ENCODE measurements at regions not wholly inside any gene's neighbourhood (a gene's known extent, or its start where the extent isn't known, plus 50 kb on each side); places are given as distances from the start of the nearest gene placed in this dataset.

DNA sequence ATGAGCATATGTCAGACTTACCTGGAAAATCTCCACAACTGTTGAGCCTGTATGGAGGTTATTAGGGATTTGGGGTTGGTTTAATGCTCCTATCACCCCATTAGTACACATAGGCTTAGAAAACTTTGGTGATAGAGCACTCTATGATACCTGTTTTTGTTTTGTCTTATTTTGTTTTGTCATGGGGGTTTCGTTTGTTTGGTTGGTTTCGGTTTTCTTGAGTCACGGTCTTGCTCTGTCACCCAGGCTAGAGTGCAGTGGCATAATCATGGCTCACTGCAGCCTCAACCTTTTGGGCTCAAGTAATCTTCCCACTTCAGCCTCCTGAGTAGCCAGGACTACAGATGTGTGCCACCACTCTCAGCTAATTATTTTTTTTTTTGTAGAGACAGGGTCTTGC lies 70.0 kb downstream of the MZT1 start:
- no peak for DNase-seq

DNA sequence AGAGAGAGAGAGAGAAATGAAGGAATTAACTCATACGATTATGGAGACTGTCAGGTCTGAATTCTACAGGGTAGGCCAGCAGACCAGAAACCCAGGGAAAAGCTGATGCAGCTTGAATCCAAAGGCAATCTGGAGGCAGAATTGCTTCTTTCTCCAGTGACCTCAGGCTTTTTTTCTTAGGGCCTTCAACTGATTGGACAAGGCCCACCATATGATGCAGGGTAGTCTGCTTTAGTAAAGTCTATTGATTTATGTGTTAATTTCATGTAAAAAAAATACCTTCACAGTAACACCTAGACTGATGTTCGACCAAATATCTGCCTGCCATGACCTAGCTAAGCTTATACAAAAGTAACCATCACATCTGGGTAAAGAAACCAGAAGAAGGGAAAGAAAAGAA lies 71.1 kb downstream of the MZT1 start:
- no peak for DNase-seq

DNA sequence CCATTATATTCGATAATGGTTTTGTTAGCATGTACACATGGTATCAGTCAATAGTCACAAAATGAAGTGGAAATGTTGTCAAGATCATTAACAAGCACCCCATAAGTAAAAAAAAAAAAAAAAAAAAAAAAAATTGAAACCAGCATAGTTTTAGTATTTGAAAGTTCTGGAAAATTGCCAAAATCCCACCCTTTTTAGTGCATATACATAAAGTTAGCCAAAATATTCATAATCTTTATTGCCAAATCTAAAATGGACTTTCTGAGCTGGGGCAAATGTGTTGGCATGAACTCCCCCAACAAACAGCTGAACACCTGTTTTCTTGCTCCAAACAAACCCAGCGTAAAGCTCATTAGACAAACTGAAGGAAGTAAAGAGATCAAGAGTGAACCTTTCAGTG lies 73.9 kb downstream of the MZT1 start:
- no peak for DNase-seq

DNA sequence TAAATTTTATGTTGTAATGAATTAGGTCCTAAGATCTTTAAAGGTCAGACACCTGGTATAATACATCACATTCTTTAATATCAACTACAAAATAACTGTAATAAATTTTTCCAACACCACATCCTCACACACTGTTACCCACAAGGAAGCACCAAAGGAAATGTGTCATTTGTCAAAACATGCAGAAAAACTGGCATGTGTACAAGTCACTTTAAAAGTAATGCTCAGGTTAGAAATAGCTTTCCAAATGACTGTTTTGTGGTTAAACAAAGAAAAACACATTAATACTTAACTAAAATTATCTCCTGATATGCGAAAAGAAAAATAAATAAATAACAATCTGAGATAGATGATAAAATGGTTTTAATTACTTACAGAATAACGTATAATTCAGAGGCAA lies 74.7 kb downstream of the MZT1 start:
- DNase-seq: no peak

DNA sequence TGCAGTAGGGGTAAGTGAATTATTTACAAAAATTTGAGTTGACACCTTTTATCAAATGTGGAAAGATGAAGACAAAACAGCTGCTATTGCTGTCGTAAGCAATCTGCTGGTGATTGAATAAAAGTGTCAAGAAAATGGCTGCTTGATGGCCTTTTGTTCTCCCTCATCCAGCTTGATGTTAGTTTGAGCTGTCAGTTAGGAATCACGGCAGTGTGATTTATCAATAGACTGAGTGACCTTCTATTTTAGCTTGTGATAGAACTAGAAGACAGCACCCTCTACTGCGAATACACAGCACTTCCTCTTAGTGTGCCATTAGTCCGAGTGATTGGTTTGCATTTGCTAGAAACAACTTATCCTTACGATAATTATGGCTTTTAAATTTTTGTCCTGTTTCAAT lies 76.3 kb downstream of the MZT1 start:
- DNase-seq: peak in 1 of 2 experiments; percentile 24

DNA sequence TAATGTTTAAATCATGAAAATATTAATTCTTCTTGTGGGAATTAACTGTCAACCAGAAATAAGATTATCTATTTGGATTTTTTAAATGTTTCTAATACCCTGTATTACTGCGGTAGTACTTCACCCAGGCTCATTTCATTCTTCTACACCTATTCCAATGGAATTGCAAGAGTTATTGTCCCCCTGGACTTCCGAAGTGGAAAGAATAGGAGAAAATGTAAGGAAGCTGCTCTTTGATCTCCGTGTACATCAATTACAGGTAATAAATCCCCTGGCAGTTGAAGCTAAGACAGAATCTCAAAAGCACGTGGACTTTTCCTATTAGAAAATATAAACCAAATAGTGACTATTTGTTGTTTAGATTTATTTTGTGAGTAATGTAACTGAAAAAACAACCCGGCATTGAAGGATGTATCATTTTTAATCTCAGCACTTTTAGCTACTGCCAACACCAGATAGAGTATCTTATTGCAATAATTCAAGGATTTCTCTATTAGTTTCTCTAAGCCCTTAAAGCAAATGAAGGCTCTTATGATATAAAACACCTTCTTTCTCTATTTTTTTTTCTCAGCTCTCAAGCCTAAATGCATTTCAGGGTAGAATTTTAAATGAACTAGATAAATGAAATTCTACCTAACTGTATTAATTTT lies 77.3 kb downstream of the MZT1 start:
- no peak for DNase-seq

DNA sequence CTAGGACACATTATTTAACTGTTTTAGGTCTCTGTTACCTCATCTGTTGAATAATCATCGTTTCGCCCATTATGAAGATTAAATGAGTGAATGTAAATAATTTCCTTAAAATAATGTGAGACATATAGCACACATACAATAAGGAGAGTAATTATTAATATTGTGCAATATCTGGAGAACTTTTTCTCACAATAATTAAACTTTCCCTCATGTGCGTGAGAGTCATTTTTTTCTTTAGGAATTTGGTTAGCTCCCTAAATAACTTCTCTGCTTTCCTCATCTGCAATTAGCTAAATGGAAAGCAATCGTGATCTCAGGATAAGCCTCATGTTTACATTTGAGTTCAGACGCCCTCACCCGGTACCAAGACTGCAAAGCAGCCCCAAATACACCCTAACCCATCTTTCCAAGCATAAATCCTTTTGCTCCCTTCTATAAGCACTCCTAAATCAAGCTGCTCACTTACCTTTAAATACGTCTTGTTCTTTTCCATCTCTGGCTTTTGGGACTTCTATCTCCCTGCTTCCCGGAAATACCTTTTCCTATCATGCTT lies 78.8 kb downstream of the MZT1 start:
- DNase-seq: peak; percentile 16 to 59

DNA sequence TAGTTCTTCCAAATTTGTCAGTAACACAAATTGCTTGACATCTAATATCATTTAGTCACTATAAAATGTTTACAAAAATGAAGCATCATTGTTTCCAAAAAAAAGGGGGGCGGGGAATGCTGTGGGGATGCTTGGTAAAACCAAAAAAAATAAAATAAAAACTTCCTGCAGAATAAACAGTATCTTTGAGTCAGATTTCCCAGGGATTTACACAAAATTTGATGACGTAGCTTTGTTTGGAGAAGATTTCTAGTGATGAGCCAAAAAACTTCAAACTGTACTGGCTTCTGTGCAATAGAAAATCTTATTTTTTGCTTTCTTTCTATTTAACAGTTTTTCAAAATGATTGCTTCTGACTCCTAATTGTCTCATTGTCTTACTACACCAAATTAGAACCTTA lies 80.0 kb downstream of the MZT1 start:
- no peak for DNase-seq

DNA sequence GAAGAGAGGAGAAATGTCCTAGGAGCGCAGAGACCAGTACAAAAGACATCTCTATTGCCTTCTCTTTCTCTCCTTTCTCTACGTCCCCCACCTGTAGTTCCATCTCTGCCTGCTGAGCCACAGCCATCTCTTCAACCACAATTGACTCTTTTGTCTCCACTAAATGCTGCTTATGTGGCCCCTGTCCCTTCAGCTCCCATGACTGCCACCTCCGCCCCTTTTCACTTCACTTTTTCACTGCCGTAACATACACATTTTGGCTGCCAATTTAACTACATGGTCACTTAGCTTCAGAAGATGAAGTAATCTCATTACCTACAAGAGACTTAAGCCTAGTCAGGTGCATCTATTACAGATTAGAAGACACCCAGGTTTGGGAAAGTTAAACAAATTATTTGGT lies 81.9 kb downstream of the MZT1 start:
- no peak for DNase-seq

DNA sequence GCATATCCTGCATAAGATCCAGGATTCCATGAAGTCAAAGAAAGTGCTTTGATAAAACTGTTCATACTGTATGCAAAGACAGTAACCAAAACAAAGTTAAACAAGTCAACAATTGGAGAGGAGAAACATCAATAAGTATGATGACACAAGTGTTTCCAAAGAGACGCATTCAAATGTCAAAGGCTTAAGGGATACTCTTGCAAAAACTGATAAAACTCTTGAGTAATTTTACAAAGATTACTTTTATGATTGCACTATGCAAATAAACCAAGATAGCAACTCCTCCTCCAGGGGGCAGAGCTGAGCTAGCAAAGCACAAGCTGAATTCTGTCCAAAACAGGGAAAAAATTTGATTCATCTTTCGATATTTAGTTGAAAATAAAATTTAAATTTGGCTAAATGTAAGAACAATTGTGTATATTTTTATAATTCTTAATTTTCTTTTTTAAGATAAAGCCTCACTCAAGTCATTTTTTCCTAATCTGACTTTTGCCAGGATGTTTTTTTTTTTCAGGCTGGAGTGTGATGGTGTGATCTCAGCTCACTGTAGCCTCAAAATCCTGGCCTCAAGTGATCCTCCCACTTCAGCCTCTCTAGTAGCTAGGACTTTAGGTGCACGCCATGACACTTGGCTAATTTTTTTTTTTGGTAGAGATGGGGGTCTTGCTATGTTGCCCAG lies 84.0 kb downstream of the MZT1 start:
- DNase-seq: peak; percentile 31 to 65

DNA sequence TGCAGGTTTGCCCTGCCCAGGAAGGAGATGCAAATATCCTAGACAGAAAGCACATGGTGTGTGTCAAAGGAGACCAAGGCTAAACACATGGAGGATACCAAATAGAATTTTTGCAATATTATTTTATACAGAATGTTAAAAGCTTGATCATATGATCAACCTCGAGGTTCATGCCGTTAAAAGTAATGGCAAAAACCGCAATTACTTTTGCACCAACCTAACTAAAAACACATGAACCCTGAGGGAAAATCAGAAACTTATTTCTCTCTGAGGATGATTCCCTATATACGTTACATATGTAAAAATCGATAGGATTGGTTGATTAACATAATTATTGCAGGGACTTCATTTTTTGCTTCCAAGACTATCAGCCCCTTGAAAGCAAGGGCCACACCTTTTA lies 88.1 kb downstream of the MZT1 start:
- DNase-seq: no peak

DNA sequence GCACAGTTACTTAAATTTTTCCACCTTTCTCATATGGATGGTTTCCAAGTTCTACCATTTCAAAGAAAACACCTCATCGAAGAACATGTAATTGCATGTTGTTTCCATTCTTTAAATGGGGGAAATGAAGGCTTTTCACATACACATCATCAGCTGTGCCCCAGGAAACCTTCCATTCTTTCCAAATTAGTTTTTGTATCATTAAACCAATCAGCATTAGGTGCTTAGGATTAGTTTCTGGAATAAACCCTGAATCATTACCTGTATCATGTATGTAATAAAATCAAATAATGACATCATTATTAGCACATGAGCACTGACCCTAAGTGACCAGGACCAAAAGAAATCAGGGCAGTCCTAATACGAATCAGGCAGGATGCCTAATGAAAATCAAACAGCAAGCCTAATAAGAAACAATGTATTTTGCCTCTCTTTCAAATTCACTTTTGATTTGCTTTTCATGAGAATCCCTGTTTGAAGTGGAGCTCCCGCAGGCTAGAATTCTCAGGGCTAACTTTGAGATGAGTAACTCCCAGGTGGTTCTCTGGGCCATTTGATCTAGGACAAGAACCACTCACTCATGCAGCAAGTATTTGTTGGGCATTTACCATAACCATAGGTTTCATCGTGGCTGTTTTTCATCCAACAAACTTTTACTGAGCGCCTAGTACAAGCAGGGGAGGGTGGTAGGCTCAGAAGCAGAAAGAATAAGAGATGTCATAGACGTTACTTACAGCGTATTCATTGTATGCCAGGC lies 89.2 kb downstream of the MZT1 start:
- no peak for DNase-seq

DNA sequence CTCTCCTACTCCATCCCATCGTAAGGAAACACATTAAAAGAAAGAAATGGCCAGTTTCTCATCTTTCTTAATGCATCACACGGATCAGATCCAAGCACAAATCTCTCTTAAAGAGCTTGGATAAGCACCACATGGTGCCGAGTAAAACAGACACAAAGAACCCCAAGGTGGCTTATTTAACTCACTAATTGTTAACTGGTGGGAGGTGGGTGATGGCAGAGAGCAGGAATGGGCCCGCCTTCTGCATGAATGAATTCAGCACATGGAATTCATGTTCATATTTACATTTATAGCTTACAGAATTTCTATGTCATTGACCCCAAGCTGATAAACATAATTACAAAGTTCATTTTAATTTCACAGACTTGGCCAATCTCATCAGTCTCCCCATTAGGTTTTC lies 89.9 kb downstream of the MZT1 start:
- no peak for DNase-seq

DNA sequence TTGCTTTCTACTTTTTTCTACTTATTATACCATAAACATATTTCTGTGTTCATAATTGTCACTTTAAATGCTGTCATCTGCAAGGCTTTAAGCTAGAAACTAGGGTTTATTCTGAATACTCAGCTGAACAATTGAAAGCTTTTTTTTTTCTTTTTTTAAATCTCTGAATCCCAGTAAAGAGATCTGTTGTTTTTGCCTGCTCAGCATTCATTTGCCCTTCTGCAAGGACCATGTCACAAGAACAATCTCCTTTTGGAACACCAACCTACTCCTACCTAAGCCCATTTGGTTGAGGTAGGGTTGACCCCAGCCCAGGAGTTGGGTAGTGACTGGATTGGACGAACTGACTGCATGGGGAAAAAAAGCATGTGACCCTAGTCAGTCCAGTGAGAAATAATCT lies 92.6 kb downstream of the MZT1 start:
- DNase-seq: no peak

DNA sequence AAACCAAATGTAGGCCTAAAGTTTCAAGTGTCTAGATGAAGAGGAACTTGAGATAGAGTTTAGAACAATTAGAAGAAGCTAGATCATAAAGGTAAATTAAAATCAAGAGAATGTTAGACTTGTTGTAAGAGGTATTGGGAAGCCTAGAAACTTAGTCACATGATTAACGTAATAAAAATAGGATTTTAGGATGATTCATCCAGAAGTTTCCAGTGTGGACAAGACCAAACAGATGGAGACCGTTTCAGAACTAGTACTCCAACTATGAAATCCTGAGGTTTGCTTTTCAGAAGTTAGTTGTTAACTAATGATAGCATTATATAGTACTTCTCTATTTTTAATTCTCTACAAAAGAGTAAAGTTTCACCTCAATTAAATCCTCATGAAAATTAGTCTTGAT lies 104.9 kb downstream of the MZT1 start:
- DNase-seq: no peak

DNA sequence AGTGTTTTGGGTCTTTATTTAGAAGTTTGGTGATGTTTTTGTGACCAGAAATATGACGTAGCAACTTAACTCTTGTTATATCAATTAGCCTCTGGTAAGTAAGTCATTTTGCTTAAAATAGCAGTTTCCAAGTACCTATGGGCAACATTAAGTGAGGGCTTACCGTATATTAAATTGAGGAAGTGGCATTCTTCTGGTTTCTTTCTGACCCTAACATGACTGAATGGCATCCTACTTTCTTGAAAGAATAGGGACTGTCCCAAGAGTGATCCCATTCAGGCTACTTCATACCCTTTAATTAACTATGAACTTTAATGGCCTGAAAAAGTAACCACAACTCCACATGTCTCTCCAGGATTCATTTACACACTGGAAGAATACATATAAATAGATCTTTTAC lies 106.6 kb downstream of the MZT1 start:
- no peak for DNase-seq

DNA sequence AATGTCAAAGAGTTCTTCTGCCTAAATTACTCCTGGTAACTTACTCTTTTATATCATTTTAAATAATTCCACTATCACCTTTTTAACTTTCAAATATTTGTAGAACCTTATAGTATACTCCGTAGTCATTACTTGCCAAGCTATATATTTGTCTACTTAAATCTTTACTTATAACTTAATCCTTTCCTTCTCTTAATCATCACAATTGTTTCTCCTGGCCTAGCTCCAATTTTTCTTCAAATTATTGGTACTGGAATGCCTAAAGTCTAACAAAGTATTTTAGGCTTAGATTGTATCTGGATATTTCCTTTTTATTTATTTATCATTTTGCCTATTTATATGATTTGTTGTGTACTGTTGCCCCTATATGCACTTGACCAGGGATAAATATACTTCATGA lies 109.5 kb downstream of the MZT1 start:
- DNase-seq: no peak

DNA sequence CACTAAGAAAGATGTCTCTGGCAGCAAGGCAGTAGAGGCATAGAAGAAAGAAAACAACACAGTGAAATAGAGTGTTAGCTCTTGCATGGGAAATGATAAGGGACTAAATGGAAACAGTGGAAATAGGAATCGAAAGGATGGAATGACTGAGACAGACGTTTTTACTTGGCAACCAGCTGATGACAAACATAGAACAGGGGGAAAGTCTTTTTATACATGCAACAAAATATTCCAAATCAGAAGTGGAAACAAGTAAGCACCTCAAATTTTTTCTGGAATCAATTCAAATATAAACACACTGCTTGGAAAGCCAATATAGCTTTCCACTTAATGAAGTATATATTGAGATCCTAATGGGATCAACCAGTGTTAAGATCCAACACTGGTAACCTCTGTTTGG lies 110.2 kb downstream of the MZT1 start:
- DNase-seq: no peak

DNA sequence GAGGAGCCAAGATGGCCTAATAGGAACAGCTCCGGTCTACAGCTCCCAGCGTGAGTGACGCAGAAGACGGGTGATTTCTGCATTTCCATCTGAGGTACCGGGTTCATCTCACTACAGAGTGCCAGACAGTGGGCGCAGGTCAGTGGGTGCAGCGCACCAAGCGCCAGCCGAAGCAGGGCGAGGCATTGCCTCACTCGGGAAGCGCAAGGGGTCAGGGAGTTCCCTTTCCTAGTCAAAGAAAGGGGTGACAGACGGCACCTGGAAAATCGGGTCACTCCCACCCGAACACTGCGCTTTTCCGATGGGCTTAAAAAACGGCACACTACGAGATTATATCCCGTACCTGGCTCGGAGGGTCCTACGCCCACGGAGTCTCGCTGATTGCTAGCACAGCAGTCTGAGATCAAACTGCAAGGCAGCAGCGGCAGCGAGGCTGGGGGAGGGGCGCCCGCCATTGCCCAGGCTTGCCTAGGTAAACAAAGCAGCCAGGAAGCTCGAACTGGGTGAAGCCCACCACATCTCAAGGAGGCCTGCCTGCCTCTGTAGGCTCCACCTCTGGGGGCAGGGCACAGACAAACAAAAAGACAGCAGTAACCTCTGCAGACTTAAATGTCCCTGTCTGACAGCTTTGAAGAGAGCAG lies 117.1 kb downstream of the MZT1 start:
- DNase-seq: peak in 1 of 2 experiments; percentile 18

DNA sequence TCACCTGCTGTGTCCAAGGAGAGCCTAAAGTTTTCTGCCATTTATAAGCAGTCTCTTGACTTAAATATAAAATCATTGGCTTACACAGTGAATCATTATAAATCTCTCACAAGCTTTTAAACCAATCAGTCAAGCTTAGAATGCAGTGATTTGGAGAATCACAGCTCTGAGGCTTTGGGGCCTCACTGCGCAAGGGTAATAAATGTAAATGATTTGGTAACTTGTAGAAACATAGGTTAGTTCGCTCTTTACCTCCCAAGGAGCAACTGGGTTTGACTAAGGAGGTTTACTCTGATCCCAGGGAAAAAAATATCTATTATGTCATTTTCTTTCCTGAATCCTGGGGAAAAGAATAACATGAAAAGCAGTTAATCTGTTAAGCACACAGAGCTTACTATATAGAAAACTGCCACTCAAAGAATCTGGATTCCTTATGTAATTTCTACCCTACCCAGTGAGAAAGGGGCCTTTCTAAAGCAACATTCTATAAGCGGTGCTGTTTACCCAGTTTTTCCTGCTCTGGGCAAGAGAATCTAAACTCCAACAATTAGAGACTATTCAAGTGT lies 128.2 kb downstream of the MZT1 start:
- DNase-seq: no peak

DNA sequence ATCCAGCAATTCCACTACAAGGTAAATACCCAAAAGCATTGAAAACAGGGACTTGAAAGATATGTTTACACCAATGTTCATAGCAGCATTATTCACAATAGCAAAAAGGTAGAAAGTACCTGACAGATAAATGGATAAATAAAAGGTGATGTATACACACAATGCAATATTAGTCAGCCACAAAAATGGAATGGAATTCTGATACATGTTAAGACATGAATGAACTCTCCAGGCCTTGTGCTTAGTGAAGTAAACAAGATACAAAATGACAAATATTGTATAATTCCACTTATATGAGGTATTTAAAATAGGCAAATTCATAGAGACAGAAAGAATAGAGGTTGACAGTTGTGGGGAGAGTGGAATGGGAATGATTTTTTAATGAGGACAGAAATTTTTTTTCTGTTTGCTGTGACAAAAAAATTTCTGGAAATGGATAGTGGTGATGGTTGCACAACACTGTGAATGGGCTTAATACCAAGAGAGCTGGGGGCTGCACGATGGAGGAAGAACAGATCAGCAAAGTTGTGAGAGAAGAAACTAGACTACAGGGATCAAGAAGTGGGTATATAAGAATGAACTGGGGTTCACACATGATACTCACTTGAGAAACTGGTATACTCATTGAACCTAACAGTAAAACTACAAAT lies 137.2 kb downstream of the MZT1 start:
- no peak for DNase-seq

DNA sequence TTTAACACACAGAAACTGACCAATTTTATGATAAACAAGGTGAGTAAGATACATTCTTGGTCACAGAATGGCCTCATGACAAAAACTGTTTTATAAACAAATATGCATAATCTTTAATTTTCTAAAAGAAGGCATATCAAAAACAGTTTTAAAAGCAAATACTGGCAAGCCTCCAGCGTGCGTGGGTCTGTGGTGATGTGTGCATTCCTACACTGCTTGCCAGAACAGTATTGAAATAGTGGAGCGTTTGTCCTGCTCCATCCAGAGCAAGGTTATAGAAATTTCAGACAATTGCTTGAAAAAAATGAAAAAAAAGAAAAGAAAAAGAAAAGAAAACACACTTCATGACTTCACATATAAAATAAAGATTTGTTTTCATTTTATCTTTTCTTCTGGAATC lies 140.9 kb downstream of the MZT1 start:
- no peak for DNase-seq

DNA sequence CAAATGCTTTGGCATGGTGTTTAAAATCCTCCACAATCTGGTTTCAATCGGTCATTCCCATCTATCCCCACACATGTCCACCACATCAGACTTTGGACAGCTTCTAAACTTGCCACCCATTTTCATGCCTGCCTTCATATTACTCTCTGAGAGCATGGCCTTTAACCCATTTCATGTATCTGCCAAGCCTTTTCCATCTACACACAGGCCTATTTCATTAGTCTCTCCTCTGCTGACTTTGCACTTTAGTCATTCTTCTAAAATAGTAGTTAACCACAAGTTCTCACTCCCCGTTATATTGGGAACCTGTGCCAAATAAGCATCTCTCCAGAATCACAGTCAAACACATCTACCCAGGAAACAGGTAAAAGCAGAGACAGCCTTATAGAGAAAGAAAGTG lies 142.2 kb downstream of the MZT1 start:
- no peak for DNase-seq

Data from NCI-H526 (cell line).